HG02938 (cell line): ENCODE measurements at regions not wholly inside any gene's neighbourhood (a gene's known extent, or its start where the extent isn't known, plus 50 kb on each side); places are given as distances from the start of the nearest gene placed in this dataset.
"Not testable (repeated sequence)": the region's sequence is repeated elsewhere in the genome, so short reads cannot be mapped to it uniquely, and the experiment has no call there.

Experiments
- ATAC-seq: cut with Tn5 transposase; IDR thresholded peaks from one replicate; pipeline ENCODE4 v1.9.1; 2021; ENCODE audit warnings: mild to moderate bottlenecking, moderate library complexity; ENCODE audit not compliant: unreplicated experiment

- no peak for ATAC-seq
Observed at GRCh38 chr3:75237477-75237876, 426.7 kb upstream of the FRG2C start.

GRCh38 chr3:75241226-75241962 lies 422.7 kb upstream of the FRG2C start:
- not testable (repeated sequence) for ATAC-seq

DNA sequence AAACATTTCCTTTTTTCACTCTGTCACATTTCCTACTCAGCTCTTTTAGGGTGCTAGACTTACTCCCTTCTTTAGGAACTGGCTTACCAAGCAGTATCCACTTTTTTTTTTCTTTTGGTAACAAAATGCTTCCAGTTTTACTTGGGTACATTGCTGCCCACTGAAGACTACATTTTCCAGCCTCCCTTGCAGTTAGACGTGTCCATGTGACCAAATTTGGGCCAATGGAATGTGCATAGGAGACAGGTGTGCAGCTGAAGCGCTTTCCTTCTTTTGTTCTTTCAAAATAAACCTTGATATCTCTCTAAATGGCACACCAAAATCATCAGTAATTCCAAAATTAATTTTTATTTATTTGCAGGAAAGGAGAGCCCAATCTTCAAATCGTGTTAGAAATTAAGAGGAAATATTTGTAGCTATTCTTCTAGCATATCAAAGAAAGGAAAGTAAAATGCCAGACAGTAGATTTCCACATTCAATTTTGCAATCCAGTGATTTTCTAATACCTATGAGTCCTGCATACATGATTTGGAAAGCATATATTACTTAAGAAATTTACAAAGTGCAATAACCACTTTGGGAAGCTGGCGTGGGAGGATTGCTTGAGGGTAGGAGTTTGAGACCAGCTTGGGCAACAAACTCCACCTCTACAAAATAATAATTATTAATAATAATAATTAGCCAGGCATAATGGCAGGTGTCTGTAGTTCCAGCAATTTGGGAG lies 422.0 kb upstream of the FRG2C start:
- no peak for ATAC-seq

GRCh38 chr3:75248974-75249373 lies 415.2 kb upstream of the FRG2C start:
- no peak for ATAC-seq

- no peak for ATAC-seq
Observed at GRCh38 chr3:75254685-75255084, 409.4 kb upstream of the FRG2C start.

GRCh38 chr3:75258825-75259683 lies 405.1 kb upstream of the FRG2C start:
- peak; percentile 64 for ATAC-seq

GRCh38 chr3:75260975-75261374 lies 403.2 kb upstream of the FRG2C start:
- ATAC-seq: not testable (repeated sequence)

DNA sequence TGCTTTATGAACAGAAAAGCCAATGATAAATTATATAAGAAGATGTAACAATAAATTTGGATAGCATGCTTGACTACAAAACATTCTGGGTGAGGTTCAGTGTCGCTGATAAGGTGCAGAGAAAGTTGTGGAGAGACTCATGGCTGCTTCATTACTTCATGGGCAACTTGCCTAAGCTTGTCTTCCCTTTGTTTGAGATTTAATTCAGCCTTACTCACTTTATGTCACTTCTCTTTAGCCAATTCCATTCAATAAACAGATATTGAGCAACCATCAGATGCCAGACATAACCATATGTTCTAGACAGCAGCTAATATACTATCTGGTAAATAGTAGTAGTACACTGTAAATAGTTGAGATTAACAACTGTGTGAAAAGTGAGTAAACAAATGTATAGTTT lies 401.5 kb upstream of the FRG2C start:
- ATAC-seq: no peak

DNA sequence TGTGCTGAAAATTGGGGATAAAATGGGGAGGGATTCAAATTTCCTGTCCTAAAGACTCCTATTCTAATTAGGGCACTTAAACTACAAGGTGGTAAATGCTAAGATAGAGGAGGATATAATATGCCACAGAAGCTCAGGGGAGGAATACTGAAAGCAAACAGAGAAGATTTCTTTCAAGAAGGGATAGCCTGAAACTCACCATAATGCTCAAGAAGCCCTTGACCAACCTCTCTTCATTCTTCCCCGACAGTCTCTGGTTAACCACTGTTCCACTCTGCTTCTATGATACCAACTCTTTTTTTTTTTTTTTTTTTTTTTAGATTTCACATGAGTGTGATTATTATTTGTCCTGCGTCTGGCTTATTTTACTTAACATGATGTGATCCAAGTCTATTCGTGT lies 398.2 kb upstream of the FRG2C start:
- no peak for ATAC-seq

- ATAC-seq: not testable (repeated sequence)
Observed at GRCh38 chr3:75268576-75268975, 395.6 kb upstream of the FRG2C start.

GRCh38 chr3:75272237-75272636 lies 391.9 kb upstream of the FRG2C start:
- not testable (repeated sequence) for ATAC-seq

- no peak for ATAC-seq
Observed at GRCh38 chr3:75272691-75273090, 391.4 kb upstream of the FRG2C start.

- ATAC-seq: not testable (repeated sequence)
Observed at GRCh38 chr3:75285531-75286148, 378.5 kb upstream of the FRG2C start.

GRCh38 chr3:75288972-75289574 lies 375.1 kb upstream of the FRG2C start:
- not testable (repeated sequence) for ATAC-seq

DNA sequence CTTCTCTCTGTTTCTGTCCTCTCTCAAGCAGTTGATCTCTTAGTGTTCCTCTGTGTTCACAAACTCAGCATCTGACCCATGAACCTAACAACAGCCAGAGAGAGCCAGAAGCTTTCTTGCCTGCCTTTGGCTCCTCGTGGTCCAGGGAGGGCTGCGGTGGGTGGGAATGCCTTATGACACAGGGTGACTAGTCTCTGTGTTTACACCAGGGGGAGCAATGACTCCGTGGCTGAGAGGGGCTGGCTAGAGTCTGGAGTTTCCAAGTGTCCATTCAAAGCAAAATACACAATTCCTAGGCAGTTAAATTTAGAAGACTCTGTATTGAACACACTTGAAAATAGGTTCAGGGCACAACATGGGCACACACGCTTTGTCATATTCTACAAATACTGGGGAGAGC lies 370.0 kb upstream of the FRG2C start:
- ATAC-seq: no peak

DNA sequence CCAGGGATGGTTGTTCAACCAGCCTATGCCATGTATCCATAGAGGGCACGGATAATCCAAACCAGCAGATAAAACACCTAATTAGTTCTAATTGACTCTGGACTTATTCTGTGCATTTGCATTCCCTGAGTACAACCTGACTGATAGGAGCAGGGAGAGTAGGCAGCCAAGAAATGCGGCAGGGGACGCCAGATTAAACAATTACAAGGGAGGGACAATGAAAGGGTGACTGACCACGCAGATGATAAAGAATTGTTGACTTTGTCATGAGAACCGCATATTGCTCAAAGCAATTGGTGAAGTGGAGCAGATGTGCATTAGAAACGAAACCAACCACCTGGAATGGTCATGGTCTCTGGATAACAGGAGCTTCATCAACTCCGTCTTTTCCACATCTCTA lies 369.1 kb upstream of the FRG2C start:
- ATAC-seq: no peak

DNA sequence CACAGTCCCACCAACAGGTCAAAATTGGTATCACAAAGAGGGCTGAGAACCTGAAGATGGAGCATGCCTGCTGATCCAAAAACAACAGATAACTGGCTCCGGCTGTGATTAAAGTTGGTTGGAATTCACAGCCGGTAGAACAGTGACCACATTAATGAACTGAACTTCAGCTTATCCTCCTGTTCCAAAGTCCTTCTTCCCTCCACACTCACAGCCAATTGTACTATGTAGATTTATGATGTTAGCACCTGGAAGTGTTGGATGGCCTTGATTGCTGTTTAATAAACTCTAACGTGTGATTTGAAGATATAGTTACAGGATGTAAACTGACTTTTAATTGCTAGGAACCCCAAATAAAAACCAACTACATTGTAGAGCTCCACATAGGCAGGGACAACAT lies 367.3 kb upstream of the FRG2C start:
- no peak for ATAC-seq

DNA sequence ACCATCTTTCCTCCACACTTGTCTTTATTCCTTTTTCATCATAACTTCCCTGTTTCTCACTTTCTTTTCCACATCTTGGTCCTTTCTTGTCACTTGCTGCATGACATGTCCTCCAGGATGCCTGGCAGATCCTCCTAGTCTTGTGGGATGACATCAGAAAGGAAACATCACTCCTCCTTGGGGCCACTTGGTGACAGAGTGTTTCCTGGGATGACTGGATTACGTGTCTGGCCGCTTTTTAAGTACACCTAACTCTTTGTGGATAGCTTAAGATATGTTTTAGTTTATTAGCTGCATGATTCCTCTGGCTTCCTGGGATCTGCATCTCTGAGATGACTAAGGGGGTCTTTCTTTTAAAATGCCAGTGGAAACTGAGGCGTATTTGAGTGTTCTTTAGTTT lies 363.5 kb upstream of the FRG2C start:
- ATAC-seq: no peak

DNA sequence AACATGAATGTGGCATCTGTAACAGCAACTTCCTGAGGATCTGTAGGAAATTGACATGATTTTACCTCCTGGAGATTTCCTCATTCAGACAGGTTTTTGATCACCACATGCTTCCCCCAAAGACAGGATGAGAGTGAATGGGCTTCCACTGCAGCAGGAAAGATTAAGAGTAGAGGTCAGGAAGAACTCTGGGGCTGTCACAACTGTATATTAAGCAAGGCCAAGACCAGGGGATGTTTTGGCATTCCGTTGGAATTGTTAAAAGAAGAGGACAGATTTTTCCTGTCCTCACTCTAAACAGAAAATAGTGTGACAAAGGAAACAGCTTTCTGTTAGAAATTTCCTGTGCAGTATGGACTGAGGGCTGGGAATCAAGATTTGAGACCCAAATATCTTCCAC lies 363.1 kb upstream of the FRG2C start:
- ATAC-seq: not testable (repeated sequence)

DNA sequence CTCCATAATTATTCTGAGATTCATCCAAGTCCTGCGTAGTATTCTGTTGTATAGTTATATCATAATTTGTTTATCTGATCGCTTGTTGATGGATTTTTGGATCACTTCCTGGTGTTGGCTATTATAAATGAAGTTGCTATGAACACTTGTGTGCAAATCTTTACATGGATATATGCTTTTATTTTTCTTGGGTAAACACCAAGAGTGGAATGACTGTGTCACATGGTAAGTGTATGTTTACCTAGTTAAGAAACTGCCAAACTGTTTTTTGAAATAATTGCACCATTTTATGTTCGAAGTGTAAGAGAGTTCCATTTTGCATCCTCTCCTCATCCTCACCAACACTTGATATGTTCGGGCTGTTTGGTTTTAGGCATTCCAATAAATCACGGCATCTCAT lies 360.4 kb upstream of the FRG2C start:
- no peak for ATAC-seq

DNA sequence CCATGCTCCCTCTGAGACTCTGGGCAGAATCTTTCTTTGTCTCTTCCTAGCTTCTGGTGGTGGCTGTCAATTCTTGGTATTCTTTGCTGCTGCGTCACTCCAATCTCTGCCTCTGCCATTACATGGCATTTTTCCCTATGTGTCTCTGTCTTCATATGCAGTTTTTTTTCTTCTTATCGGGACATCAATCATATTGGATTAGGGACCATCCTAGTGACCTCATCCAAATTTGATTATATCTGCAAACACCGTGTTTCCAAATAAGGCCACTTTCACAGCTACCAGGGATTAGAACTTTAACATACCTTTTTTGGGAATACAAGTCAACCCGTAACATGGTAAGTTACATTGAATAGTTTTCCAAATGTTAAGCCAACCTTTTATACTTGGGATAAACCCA lies 358.2 kb upstream of the FRG2C start:
- ATAC-seq: no peak
